Neural progenitor cell (in vitro differentiated cells): ENCODE measurements at regions not wholly inside any gene's neighbourhood (a gene's known extent, or its start where the extent isn't known, plus 50 kb on each side); places are given as distances from the start of the nearest gene placed in this dataset.

ENCODE experiments used
- DNase-seq: peaks from one replicate; pipeline ENCODE4 v3.0.0-alpha.2; 2016; ENCODE audit warnings: low spot score
- H2AFZ ChIP-seq: fragments of 200-600 bp; sonication (generic); replicated peaks from 2 replicates; pipeline ENCODE4 v1.6.1; 2016; ENCODE audit warnings: antibody characterized with exemption
- H3F3A ChIP-seq: fragments of 200-600 bp; sonication (generic); 2 replicates; pipeline ENCODE4 v1.6.1; 2016; ENCODE audit warnings: antibody characterized with exemption, low read depth
- H3K27ac ChIP-seq: fragments of 200-600 bp; sonication (generic); 2 replicates; pipeline ENCODE4 v1.5.1; 2016; ENCODE audit warnings: mild to moderate bottlenecking
- H3K27me3 ChIP-seq: fragments of 200-600 bp; sonication (generic); 2 replicates; pipeline ENCODE4 v1.6.1; 2016; ENCODE audit warnings: mild to moderate bottlenecking, moderate library complexity
- H3K36me3 ChIP-seq: fragments of 200-600 bp; sonication (generic); 2 replicates; pipeline ENCODE4 v1.5.1; 2016
- H3K4me1 ChIP-seq: fragments of 200-600 bp; sonication (generic); 2 replicates; pipeline ENCODE4 v1.6.1; 2016; ENCODE audit warnings: mixed run types
- H3K4me2 ChIP-seq: fragments of 200-600 bp; sonication (generic); 2 replicates; pipeline ENCODE4 v1.6.1; 2016
- H3K4me3 ChIP-seq: fragments of 200-600 bp; sonication (generic); 2 replicates; pipeline ENCODE4 v1.5.1; 2016
- H3K79me2 ChIP-seq: fragments of 200-600 bp; sonication (generic); 2 replicates; pipeline ENCODE4 v1.6.1; 2016; ENCODE audit warnings: low read depth
- H3K9ac ChIP-seq: fragments of 200-600 bp; sonication (generic); 2 replicates; pipeline ENCODE4 v1.6.1; 2016
- H3K9me3 ChIP-seq: fragments of 200-600 bp; sonication (generic); 2 replicates; pipeline ENCODE4 v1.5.1; 2016; ENCODE audit warnings: low read depth
- H4K20me1 ChIP-seq: fragments of 200-600 bp; sonication (generic); 2 replicates; pipeline ENCODE4 v1.6.1; 2016; ENCODE audit warnings: low read depth
- H3K27ac Mint-ChIP-seq: 3 replicates; pipeline ENCODE4 v1.8.0; 2021; ENCODE audit warnings: mixed read lengths
- H3K27me3 Mint-ChIP-seq: 2 replicates; pipeline ENCODE4 v1.8.0; 2022; ENCODE audit warnings: low read depth, mild to moderate bottlenecking, inconsistent platforms, moderate library complexity, mixed read lengths; ENCODE audit not compliant: insufficient read depth
- H3K36me3 Mint-ChIP-seq: 3 replicates; pipeline ENCODE4 v1.8.0; 2021; ENCODE audit warnings: mixed read lengths
- H3K4me1 Mint-ChIP-seq: 3 replicates; pipeline ENCODE4 v1.8.0; 2021; ENCODE audit warnings: mixed read lengths
- H3K4me3 Mint-ChIP-seq: 3 replicates; pipeline ENCODE4 v1.8.0; 2021; ENCODE audit warnings: mild to moderate bottlenecking, moderate library complexity, mixed read lengths
- H3K9me3 Mint-ChIP-seq: 3 replicates; pipeline ENCODE4 v1.8.0; 2020; ENCODE audit warnings: mixed read lengths
- EZH2 ChIP-seq: fragments of 200-600 bp; sonication (generic); IDR thresholded peaks from 2 replicates; pipeline ENCODE4 v1.6.1; 2017; ENCODE audit warnings: antibody characterized with exemption, mild to moderate bottlenecking, moderate library complexity
- EZH2phosphoT487 ChIP-seq: fragments of 200-600 bp; sonication (generic); IDR thresholded peaks from 2 replicates; pipeline ENCODE4 v1.6.1; 2017; ENCODE audit warnings: antibody characterized with exemption
- TF ChIP-seq, protein P1 (sequence below): fragments of 200-600 bp; sonication (generic); IDR thresholded peaks from 2 replicates; pipeline ENCODE4 v1.5.1; 2017; ENCODE audit warnings: antibody characterized with exemption, mild to moderate bottlenecking

DNA sequence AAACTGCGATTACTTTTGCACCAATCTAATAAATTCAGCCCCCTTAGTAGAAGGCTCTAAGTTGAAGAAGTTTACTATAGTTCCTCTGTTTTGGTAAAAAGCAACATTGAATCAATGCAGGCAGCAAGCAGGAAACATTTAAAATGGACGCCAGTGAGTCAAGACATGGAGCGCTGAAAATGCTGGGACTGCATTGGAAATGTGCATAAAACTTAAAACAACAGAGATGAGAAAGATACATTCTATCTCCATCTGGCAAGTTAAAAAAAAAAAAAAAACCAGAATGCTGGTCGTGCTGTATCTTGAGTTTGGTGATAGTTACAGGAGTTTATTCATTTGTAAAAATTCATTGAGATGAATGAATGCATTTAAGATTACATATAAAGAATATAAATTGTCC lies 117.0 kb upstream of the TWIST2 start:
- no peak for DNase-seq
- no peak overlapping the region for H3K9ac ChIP-seq
- H3K79me2 ChIP-seq = no peaks in the 10 kb centered on the region
- H3K36me3 ChIP-seq = no peaks in the 10 kb centered on the region
- Mint-ChIP-seq H3K27me3 (peaks cover 4% of the 10 kb centered on the region), H3K36me3 (no peaks in the 10 kb centered on the region), H3K27ac (no peak overlapping the region), H3K4me3 (no peak overlapping the region), H3K4me1 (peaks cover 14% of the 10 kb centered on the region), H3K9me3 (peaks cover 2% of the 10 kb centered on the region)
- no peak overlapping the region for H2AFZ ChIP-seq
- no peaks in the 10 kb centered on the region for H3K27me3 ChIP-seq
- no peaks in the 10 kb centered on the region for H3K9me3 ChIP-seq
- H3K4me1 ChIP-seq = no peaks in the 10 kb centered on the region
- no peak overlapping the region for H3K27ac ChIP-seq
- TF ChIP-seq, protein P1, sequence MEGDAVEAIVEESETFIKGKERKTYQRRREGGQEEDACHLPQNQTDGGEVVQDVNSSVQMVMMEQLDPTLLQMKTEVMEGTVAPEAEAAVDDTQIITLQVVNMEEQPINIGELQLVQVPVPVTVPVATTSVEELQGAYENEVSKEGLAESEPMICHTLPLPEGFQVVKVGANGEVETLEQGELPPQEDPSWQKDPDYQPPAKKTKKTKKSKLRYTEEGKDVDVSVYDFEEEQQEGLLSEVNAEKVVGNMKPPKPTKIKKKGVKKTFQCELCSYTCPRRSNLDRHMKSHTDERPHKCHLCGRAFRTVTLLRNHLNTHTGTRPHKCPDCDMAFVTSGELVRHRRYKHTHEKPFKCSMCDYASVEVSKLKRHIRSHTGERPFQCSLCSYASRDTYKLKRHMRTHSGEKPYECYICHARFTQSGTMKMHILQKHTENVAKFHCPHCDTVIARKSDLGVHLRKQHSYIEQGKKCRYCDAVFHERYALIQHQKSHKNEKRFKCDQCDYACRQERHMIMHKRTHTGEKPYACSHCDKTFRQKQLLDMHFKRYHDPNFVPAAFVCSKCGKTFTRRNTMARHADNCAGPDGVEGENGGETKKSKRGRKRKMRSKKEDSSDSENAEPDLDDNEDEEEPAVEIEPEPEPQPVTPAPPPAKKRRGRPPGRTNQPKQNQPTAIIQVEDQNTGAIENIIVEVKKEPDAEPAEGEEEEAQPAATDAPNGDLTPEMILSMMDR = no peak
- TF ChIP-seq EZH2 = no peak
- no peak for TF ChIP-seq EZH2phosphoT487
- no peaks in the 10 kb centered on the region for H4K20me1 ChIP-seq
- no peak overlapping the region for H3K4me2 ChIP-seq
- no peaks in the 10 kb centered on the region for H3F3A ChIP-seq
- H3K4me3 ChIP-seq = no peak overlapping the region

DNA sequence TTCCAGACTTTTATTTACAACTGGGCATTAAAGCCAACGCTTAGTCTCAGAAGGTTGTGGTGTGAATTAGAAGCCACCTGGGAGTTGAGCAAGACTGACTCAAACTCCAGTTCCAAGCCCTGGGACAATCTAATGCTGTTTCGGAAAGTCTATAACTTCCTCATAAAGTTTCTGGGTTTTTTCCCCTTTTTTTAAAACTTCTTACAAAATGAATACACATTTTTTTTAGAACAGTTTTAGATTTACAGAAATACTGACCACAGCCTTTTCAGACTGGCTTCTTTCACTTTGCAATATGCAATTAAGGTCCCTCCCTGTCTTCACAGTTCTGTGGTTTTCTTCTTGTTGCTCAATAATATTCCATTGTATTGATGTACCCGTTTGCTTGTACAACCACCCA lies 115.9 kb upstream of the TWIST2 start:
- no peaks in the 10 kb centered on the region for H3K36me3 Mint-ChIP-seq
- H3K27ac Mint-ChIP-seq = no peak overlapping the region
- H3K4me3 Mint-ChIP-seq = no peak overlapping the region
- no peak overlapping the region for H3K4me3 ChIP-seq
- no peaks in the 10 kb centered on the region for H3K27me3 ChIP-seq
- H3K27me3 Mint-ChIP-seq = peaks cover 2% of the 10 kb centered on the region
- no peak overlapping the region for H3K27ac ChIP-seq
- no peaks in the 10 kb centered on the region for H3K9me3 ChIP-seq
- H3F3A ChIP-seq = no peaks in the 10 kb centered on the region
- peaks cover 14% of the 10 kb centered on the region for H3K4me1 Mint-ChIP-seq
- peaks cover under 1% of the 10 kb centered on the region for H3K9me3 Mint-ChIP-seq
- no peaks in the 10 kb centered on the region for H3K4me1 ChIP-seq
- no peak overlapping the region for H2AFZ ChIP-seq
- H3K4me2 ChIP-seq = no peak overlapping the region
- no peaks in the 10 kb centered on the region for H3K79me2 ChIP-seq
- no peaks in the 10 kb centered on the region for H4K20me1 ChIP-seq
- TF ChIP-seq EZH2 (no peak), EZH2phosphoT487 (no peak)
- no peaks in the 10 kb centered on the region for H3K36me3 ChIP-seq
- DNase-seq = no peak
- H3K9ac ChIP-seq = no peak overlapping the region

DNA sequence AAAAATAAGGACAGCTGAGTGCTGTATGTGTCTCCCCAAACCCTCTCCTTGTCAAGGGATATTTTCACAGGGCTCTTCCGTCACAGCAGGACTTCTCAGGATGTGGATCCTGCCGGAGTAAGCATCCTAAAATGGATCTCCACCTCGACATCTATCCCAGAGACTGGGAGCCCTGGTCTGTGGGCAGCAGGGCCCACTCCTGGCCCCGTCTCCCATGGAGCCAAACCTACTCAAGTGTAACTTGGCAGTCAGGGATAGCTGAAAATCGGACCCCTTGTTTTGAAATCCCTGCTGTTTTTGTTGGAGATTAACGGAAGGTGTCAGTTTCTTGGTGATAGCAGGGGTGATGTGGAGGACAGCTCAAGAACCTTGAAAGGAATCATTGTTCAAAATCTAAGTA lies 109.0 kb upstream of the TWIST2 start:
- Mint-ChIP-seq H3K27ac (no peak overlapping the region), H3K27me3 (no peaks in the 10 kb centered on the region), H3K4me1 (no peaks in the 10 kb centered on the region), H3K36me3 (no peaks in the 10 kb centered on the region), H3K4me3 (no peak overlapping the region), H3K9me3 (peaks cover 14% of the 10 kb centered on the region)
- H3K4me2 ChIP-seq = no peak overlapping the region
- no peaks in the 10 kb centered on the region for H3K4me1 ChIP-seq
- H3F3A ChIP-seq = no peaks in the 10 kb centered on the region
- no peak overlapping the region for H2AFZ ChIP-seq
- no peaks in the 10 kb centered on the region for H3K27me3 ChIP-seq
- H3K9ac ChIP-seq = no peak overlapping the region
- no peaks in the 10 kb centered on the region for H3K36me3 ChIP-seq
- no peak for DNase-seq
- no peaks in the 10 kb centered on the region for H3K79me2 ChIP-seq
- TF ChIP-seq EZH2 (no peak), EZH2phosphoT487 (no peak)
- TF ChIP-seq, protein P1 = no peak
- no peak overlapping the region for H3K27ac ChIP-seq
- no peak overlapping the region for H3K4me3 ChIP-seq
- no peaks in the 10 kb centered on the region for H4K20me1 ChIP-seq
- H3K9me3 ChIP-seq = no peaks in the 10 kb centered on the region

DNA sequence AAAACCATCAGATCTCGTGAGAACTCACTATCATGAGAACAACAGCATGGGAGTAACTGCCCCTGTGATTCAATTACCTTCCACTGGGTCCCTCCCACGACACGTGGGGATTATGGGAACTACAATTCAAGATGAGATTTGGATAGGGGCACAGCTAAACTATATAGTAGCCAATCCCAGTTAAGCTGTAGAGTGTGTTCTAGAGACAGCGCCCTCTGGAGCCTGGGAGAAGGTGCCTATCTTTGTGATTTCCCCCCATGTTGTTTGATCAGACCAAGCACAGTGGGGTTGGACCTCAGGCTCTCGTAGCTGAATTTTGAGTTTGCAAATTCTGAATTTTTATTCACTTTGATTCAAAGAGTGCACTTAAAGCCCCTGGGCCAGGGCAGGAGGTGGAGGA lies 108.2 kb upstream of the TWIST2 start:
- Mint-ChIP-seq H3K4me3 (no peak overlapping the region), H3K36me3 (no peaks in the 10 kb centered on the region), H3K4me1 (no peaks in the 10 kb centered on the region), H3K27me3 (no peaks in the 10 kb centered on the region), H3K9me3 (peaks cover 14% of the 10 kb centered on the region), H3K27ac (no peak overlapping the region)
- H4K20me1 ChIP-seq = no peaks in the 10 kb centered on the region
- H2AFZ ChIP-seq = no peak overlapping the region
- no peaks in the 10 kb centered on the region for H3F3A ChIP-seq
- no peak overlapping the region for H3K27ac ChIP-seq
- no peaks in the 10 kb centered on the region for H3K79me2 ChIP-seq
- H3K4me2 ChIP-seq = no peak overlapping the region
- no peaks in the 10 kb centered on the region for H3K36me3 ChIP-seq
- no peaks in the 10 kb centered on the region for H3K9me3 ChIP-seq
- H3K9ac ChIP-seq = no peak overlapping the region
- H3K4me1 ChIP-seq = no peaks in the 10 kb centered on the region
- DNase-seq = no peak
- TF ChIP-seq EZH2phosphoT487 = no peak
- TF ChIP-seq, protein P1 = peak; percentile 19
- no peak for TF ChIP-seq EZH2
- no peak overlapping the region for H3K4me3 ChIP-seq
- no peaks in the 10 kb centered on the region for H3K27me3 ChIP-seq
